K562 (cell line): ENCODE measurements at regions not wholly inside any gene's neighbourhood (a gene's known extent, or its start where the extent isn't known, plus 50 kb on each side); places are given as distances from the start of the nearest gene placed in this dataset.
"Not testable (repeated sequence)": the region's sequence is repeated elsewhere in the genome, so short reads cannot be mapped to it uniquely, and the experiment has no call there.

ENCODE experiments used
- ATAC-seq: fragments of 200-7000 bp; cut with Tn5 transposase; 3 replicates; pipeline ENCODE4 v1.9.1; 2020; ENCODE audit warnings: moderate library complexity
- BruUV-seq: library from RNA; stranded (reverse); fragments of 400-500 nt; replicated peaks from 2 replicates; lab custom pipeline; 2021; lab: Mats Ljungman, UMichigan
- CTCF ChIA-PET: fragments of 300-600 bp; formaldehyde crosslinking; extraction: SDS; loops from one replicate; lab custom pipeline; 2021; ENCODE audit warnings: low intra/inter-chr PET ratio; lab: Yijun Ruan, JAX
- POLR2A ChIA-PET: fragments of 300-600, 350-650 bp; sonication (Branson Sonifier 250); formaldehyde crosslinking; extraction: SDS; loops from one replicate; lab custom pipeline; 2021; ENCODE audit warnings: antibody characterized with exemption, inconsistent platforms; lab: Yijun Ruan, JAX
- DNase-seq, 4 experiments: peaks; one replicate each; pipeline versions ENCODE4 v3.0.0 to v3.0.0-alpha.2; 2011 to 2018; ENCODE audit warnings: low spot score in 3 of 4, mixed read lengths in 3 of 4; ENCODE audit errors: extremely low read depth in 1 of 4
- FAIRE-seq: peaks from 2 replicates; lab custom pipeline; 2011; peaks lifted over from hg19 to GRCh38; lab: Jason Lieb, UNC
- H2AFZ ChIP-seq: 2 replicates; pipeline ENCODE4 v1.6.0; 2011; ENCODE audit warnings: low read depth, low read length, control low read depth, inconsistent platforms
- H3K27ac ChIP-seq: fragments of 200-600 bp; 3 replicates; pipeline ENCODE4 v1.8.0; 2011; ENCODE audit warnings: low read depth, mild to moderate bottlenecking, control low read depth, inconsistent platforms, low read length, moderate library complexity, mixed read lengths; ENCODE audit errors: extremely low read depth
- H3K27me3 ChIP-seq, 2 experiments: fragments of 300-600 bp in 1 of 2; 2 replicates in 1 of 2; 3 replicates in 1 of 2; pipeline versions ENCODE4 v1.6.0 to v1.8.0; 2011; ENCODE audit warnings: inconsistent platforms in 2 of 2, low read length in 2 of 2, mild to moderate bottlenecking in 1 of 2, mixed read lengths in 1 of 2, moderate library complexity in 1 of 2; ENCODE audit not compliant: control insufficient read depth in 2 of 2, insufficient read depth in 2 of 2
- H3K36me3 ChIP-seq: fragments of 300-600 bp; 3 replicates; pipeline ENCODE4 v1.8.0; 2011; ENCODE audit warnings: mild to moderate bottlenecking, low read length, inconsistent platforms; ENCODE audit not compliant: control insufficient read depth, insufficient read depth
- H3K4me1 ChIP-seq, 2 experiments: fragments of 200-600 bp in 1 of 2; replicated peaks in 1 of 2; 2 replicates in 1 of 2; 3 replicates in 1 of 2; pipeline versions ENCODE4 v1.5.1 to v1.8.0; 2011; ENCODE audit warnings: inconsistent platforms in 2 of 2, low read length in 2 of 2, mild to moderate bottlenecking in 1 of 2, mixed read lengths in 1 of 2, moderate library complexity in 1 of 2; ENCODE audit not compliant: control insufficient read depth in 2 of 2, insufficient read depth in 2 of 2
- H3K4me2 ChIP-seq: 2 replicates; pipeline ENCODE4 v1.6.1; 2011; ENCODE audit warnings: low read length, control low read depth, inconsistent platforms, mixed read lengths; ENCODE audit not compliant: insufficient read depth
- H3K4me3 ChIP-seq: fragments of 200-600 bp; sonication (generic), shearing (Covaris generic); 2 replicates; pipeline ENCODE4 v1.5.1; 2016; ENCODE audit warnings: control low read depth, inconsistent platforms
- H3K79me2 ChIP-seq: fragments of 200-600 bp; 3 replicates; pipeline ENCODE4 v1.8.0; 2011; ENCODE audit warnings: low read length, inconsistent platforms; ENCODE audit not compliant: control insufficient read depth, insufficient read depth
- H3K9ac ChIP-seq, 2 experiments: 2 replicates each; pipeline versions ENCODE4 v1.6.0 to v1.6.1; 2011; ENCODE audit warnings: low read depth in 2 of 2, low read length in 2 of 2, control low read depth in 1 of 2, inconsistent platforms in 1 of 2, mild to moderate bottlenecking in 1 of 2, mixed read lengths in 1 of 2; ENCODE audit not compliant: insufficient read depth in 1 of 2
- H3K9me1 ChIP-seq: one replicate; pipeline ENCODE4 v1.6.0; 2011; ENCODE audit warnings: inconsistent platforms, mild to moderate bottlenecking, low read length, moderate library complexity; ENCODE audit not compliant: control insufficient read depth, insufficient read depth
- H3K9me3 ChIP-seq: replicated peaks from 2 replicates; pipeline ENCODE4 v1.5.1; 2011; ENCODE audit warnings: low read depth, low read length, inconsistent platforms; ENCODE audit not compliant: control insufficient read depth, insufficient read depth
- H4K20me1 ChIP-seq: replicated peaks from 2 replicates; pipeline ENCODE4 v1.6.1; 2011; ENCODE audit warnings: low read length, inconsistent platforms, mixed read lengths; ENCODE audit not compliant: control insufficient read depth, insufficient read depth
- ARID1B ChIP-seq: fragments of 450-650 bp; IDR thresholded peaks from 2 replicates; pipeline ENCODE4 v1.6.1; 2016; ENCODE audit warnings: antibody characterized with exemption, mild to moderate bottlenecking, inconsistent platforms
- CBFA2T2 ChIP-seq: fragments of 450-650 bp; conservative IDR thresholded peaks from 2 replicates; pipeline ENCODE4 v1.6.1; 2017; ENCODE audit warnings: mild to moderate bottlenecking
- CBFA2T3 ChIP-seq: fragments of 450-650 bp; IDR thresholded peaks from 2 replicates; pipeline ENCODE4 v1.6.1; 2017
- CEBPB ChIP-seq: fragments of 450-650 bp; IDR thresholded peaks from 2 replicates; pipeline ENCODE4 v1.6.1; 2016; ENCODE audit warnings: missing genetic modification characterization, missing compliant biosample characterization
- DPF2 ChIP-seq: fragments of 450-650 bp; IDR thresholded peaks from 2 replicates; pipeline ENCODE4 v1.6.1; 2016
- EP300 ChIP-seq: IDR thresholded peaks from 2 replicates; pipeline ENCODE4 v1.6.1; 2012; ENCODE audit warnings: low read length, improper control_type of control experiment
- MEF2D ChIP-seq: conservative IDR thresholded peaks from 2 replicates; pipeline ENCODE4 v1.6.1; 2016; ENCODE audit warnings: low read depth, missing genetic modification characterization, missing compliant biosample characterization
- MTA2 ChIP-seq: fragments of 450-650 bp; IDR thresholded peaks from 2 replicates; pipeline ENCODE4 v1.6.1; 2016; ENCODE audit warnings: low read depth
- NCOR1 ChIP-seq: fragments of 450-650 bp; IDR thresholded peaks from 2 replicates; pipeline ENCODE4 v1.6.1; 2016; ENCODE audit warnings: mild to moderate bottlenecking, moderate library complexity
- NFIC ChIP-seq: fragments of 450-650 bp; IDR thresholded peaks from 2 replicates; pipeline ENCODE4 v1.6.1; 2017; ENCODE audit warnings: mild to moderate bottlenecking, inconsistent platforms
- PML ChIP-seq: IDR thresholded peaks from 2 replicates; pipeline ENCODE4 v1.6.1; 2012; ENCODE audit warnings: low read length, inconsistent platforms
- POLR2A ChIP-seq: fragments of 450-650 bp; conservative IDR thresholded peaks from 2 replicates; pipeline ENCODE4 v1.6.1; 2016
- POLR2G ChIP-seq: fragments of 200-400 bp; formaldehyde crosslinking; IDR thresholded peaks from 2 replicates; pipeline ENCODE4 v1.6.1; 2017; ENCODE audit warnings: low read depth, mild to moderate bottlenecking, antibody characterized with exemption, low read length, moderate library complexity
- SMAD4 ChIP-seq: fragments of 250-450 bp; sonication (Bioruptor Pico); conservative IDR thresholded peaks from 2 replicates; pipeline ENCODE4 v1.8.0; 2021; ENCODE audit warnings: inconsistent platforms, mild to moderate bottlenecking, moderate library complexity
- SMARCA4 ChIP-seq: fragments of 450-650 bp; IDR thresholded peaks from 2 replicates; pipeline ENCODE4 v1.6.1; 2016
- SMARCE1 ChIP-seq: fragments of 450-650 bp; IDR thresholded peaks from 2 replicates; pipeline ENCODE4 v1.7.1; 2016; ENCODE audit warnings: mild to moderate bottlenecking
- SOX6 ChIP-seq: fragments of 450-650 bp; IDR thresholded peaks from 2 replicates; pipeline ENCODE4 v1.6.1; 2014; ENCODE audit warnings: mild to moderate bottlenecking
- TAL1 ChIP-seq: fragments of 450-650 bp; IDR thresholded peaks from 2 replicates; pipeline ENCODE4 v1.6.1; 2016; ENCODE audit warnings: mild to moderate bottlenecking
- TBL1XR1 ChIP-seq, 2 experiments: IDR thresholded peaks; 2 replicates each; pipeline ENCODE4 v1.6.1; 2012; ENCODE audit warnings: improper control_type of control experiment in 2 of 2, low read length in 2 of 2, mild to moderate bottlenecking in 1 of 2
- TEAD4 ChIP-seq, 2 experiments: sonication (generic) in 1 of 2; formaldehyde crosslinking in 1 of 2; IDR thresholded peaks; 2 replicates each; pipeline versions ENCODE4 v1.6.1 to v1.8.0; 2012 to 2022; ENCODE audit warnings: borderline replicate concordance in 1 of 2, inconsistent platforms in 1 of 2, low read length in 1 of 2, mild to moderate bottlenecking in 1 of 2, missing genetic modification reagents in 1 of 2
- WGBS: fragments of 100-300 bp; shearing (Covaris generic); methylation state at CpG from one replicate; pipeline ENCODE4 v1.1.6; 2016; ENCODE audit warnings: low coverage, mixed read lengths; ENCODE audit not compliant: insufficient coverage; ENCODE audit errors: missing lambda C conversion rate; 5-methylcytosine and 5-hydroxymethylcytosine counted together
- in situ Hi-C: fragments of 300-500 bp; cut with MboI; formaldehyde crosslinking; loops from 4 replicates; pipeline ENCODE4 v1.15.0; 2018; ENCODE audit warnings: inconsistent platforms, mixed read lengths
- intact Hi-C: fragments of 100-400 bp; cut with micrococcal nuclease; formaldehyde crosslinking; loops from 2 replicates; pipeline ENCODE4 v1.14.2; 2022
- TF ChIP-seq, protein P1 (sequence below), 2 experiments: fragments of 450-650 bp in 1 of 2; IDR thresholded peaks; 2 replicates each; pipeline ENCODE4 v1.6.1; 2011 to 2017; ENCODE audit warnings: low read depth in 2 of 2, antibody characterized with exemption in 1 of 2, borderline replicate concordance in 1 of 2, low read length in 1 of 2, mild to moderate bottlenecking in 1 of 2, mixed read lengths in 1 of 2; ENCODE audit not compliant: control insufficient read depth in 1 of 2

DNA sequence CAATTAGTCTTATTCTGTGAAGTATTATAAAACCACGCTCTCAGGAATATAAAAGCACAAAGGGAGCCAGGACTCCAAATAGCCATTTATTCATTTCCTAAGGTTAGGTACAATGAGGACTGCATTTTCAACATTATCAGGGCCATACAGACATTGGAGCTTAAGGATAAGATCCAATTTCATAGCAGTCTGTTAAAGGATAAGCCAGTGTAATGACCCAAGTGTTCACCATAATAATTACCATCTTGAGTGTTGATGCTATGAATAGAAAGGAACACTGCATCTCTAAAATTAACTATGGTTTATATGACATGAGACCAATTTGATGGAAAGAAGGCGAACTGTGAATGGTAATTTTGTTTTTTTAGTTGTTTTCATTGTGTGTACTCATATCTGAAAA is 403.1 kb downstream of the KCNJ18 start:
- POLR2A ChIA-PET, result interaction anchor here (0.7 kb wide), 2 partner anchors 23 to 212 kb away, joined by 3 read pairs; no protein-coding TSS in a partner anchor

More for the DNA sequence above, 403.1 kb downstream of the KCNJ18 start:
- H3K9me3 ChIP-seq; H3K36me3 ChIP-seq; H4K20me1 ChIP-seq; H3K27me3 ChIP-seq; BruUV-seq; H3K9me1 ChIP-seq; intact Hi-C loops; TF ChIP-seq TEAD4 (CRISPR knock-in tag; IDR thresholded peaks at IDR 0.05; ENCODE audit: borderline replicate concordance): not testable (repeated sequence)
- WGBS, result 5% methylated on average over 2 of the region's 2 CpGs
- in situ Hi-C loops, result loop anchor here (25.0 kb wide), 2 partner anchors 683 to 1233 kb away; no protein-coding TSS in a partner anchor
- TF ChIP-seq CEBPB, result peak; percentile 44; the same call in 1 of the 2 replicates
- peak; percentile 86 for TF ChIP-seq TAL1
- TF ChIP-seq POLR2G, result peak; percentile 40; the same call in 1 of the 2 replicates
- TF ChIP-seq CBFA2T2, result peak; percentile 80
- TF ChIP-seq EP300, result peak; percentile 32; the same call in 1 of the 2 replicates
- TF ChIP-seq TEAD4 (IDR thresholded peaks at IDR 0.05; ENCODE audit: low read length), result peak; percentile 53; the same call in 1 of the 2 replicates
- TF ChIP-seq NCOR1, result peak; percentile 82
- TF ChIP-seq MTA2, result peak; percentile 42; the same call in 1 of the 2 replicates
- 0 out of 4 replicates have a peak, but pooled peaks of 1 of the 2 experiments have one; percentile 4 for TF ChIP-seq TBL1XR1 (IDR thresholded peaks at IDR 0.05; ENCODE audit: low read length in 2 of 2)
- peak; percentile 59; the same call in 1 of the 2 replicates for TF ChIP-seq SMARCA4
- TF ChIP-seq SOX6, result peak; percentile 60
- peak; percentile 76 for TF ChIP-seq MEF2D (tag)
- peak; percentile 88 for TF ChIP-seq ARID1B
- TF ChIP-seq PML, result 0 out of 2 replicates have a peak, but pooled peaks have one; percentile 31
- TF ChIP-seq SMARCE1, result 0 out of 2 replicates have a peak, but pooled peaks have one; percentile 29
- peak; percentile 58 for TF ChIP-seq POLR2A
- 0 out of 2 replicates have a peak, but pooled peaks have one; percentile 35 for TF ChIP-seq SMAD4 (CRISPR knock-in tag)
- peak; percentile 88 for TF ChIP-seq CBFA2T3
- TF ChIP-seq, protein P1, sequence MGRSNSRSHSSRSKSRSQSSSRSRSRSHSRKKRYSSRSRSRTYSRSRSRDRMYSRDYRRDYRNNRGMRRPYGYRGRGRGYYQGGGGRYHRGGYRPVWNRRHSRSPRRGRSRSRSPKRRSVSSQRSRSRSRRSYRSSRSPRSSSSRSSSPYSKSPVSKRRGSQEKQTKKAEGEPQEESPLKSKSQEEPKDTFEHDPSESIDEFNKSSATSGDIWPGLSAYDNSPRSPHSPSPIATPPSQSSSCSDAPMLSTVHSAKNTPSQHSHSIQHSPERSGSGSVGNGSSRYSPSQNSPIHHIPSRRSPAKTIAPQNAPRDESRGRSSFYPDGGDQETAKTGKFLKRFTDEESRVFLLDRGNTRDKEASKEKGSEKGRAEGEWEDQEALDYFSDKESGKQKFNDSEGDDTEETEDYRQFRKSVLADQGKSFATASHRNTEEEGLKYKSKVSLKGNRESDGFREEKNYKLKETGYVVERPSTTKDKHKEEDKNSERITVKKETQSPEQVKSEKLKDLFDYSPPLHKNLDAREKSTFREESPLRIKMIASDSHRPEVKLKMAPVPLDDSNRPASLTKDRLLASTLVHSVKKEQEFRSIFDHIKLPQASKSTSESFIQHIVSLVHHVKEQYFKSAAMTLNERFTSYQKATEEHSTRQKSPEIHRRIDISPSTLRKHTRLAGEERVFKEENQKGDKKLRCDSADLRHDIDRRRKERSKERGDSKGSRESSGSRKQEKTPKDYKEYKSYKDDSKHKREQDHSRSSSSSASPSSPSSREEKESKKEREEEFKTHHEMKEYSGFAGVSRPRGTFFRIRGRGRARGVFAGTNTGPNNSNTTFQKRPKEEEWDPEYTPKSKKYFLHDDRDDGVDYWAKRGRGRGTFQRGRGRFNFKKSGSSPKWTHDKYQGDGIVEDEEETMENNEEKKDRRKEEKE (IDR thresholded peaks at IDR 0.05; ENCODE audit: borderline replicate concordance in 1 of 2, control insufficient read depth in 1 of 2, low read depth in 2 of 2, low read length in 1 of 2), result peak in 1 of 2 experiments; percentile 46; a peak in 1 of 4 replicates
- peak; percentile 40; the same call in 1 of the 2 replicates for TF ChIP-seq NFIC
- TF ChIP-seq DPF2, result peak; percentile 63; the same call in 1 of the 2 replicates
- TF ChIP-seq, all 486 proteins: peak for 21; not testable (repeated sequence) for 465
- ATAC-seq, FAIRE-seq, H3K4me3 ChIP-seq, H2AFZ ChIP-seq, CTCF ChIA-PET, H3K9ac ChIP-seq, H3K27ac ChIP-seq, H3K4me1 ChIP-seq: not testable (repeated sequence)
- peak in 2 of 4 experiments; percentile 3 to 52 for DNase-seq
- Histone ChIP-seq H3K4me2 (peak overlapping the region; percentile 38), H3K79me2 (peaks cover 88% of the 10 kb centered on the region)
